ENCODE measurements at regions not wholly inside any gene's neighbourhood (a gene's known extent, or its start where the extent isn't known, plus 50 kb on each side); places are given as distances from the start of the nearest gene placed in this dataset.

- no peak overlapping the region for H3K4me3 ChIP-seq
- H3K4me1 ChIP-seq = no peaks in the 10 kb centered on the region
- H3K9me3 ChIP-seq = no peaks in the 10 kb centered on the region
- H3K36me3 ChIP-seq = no peaks in the 10 kb centered on the region
- no peak for DNase-seq
- 81 to 100% (median 87%) methylated on average over 2 of the region's 2 CpGs for WGBS, 5 donors
- peaks cover 0 to 61% (median 0%) of the 10 kb centered on the region in 3 donors for H3K27me3 ChIP-seq
- TF ChIP-seq POLR2A (IDR thresholded peaks at IDR 0.05) = no peak
- TF ChIP-seq CTCF (IDR thresholded peaks at IDR 0.05) = no peak
- no peak for TF ChIP-seq POLR2AphosphoS5 (IDR thresholded peaks at IDR 0.05)
- no peak for TF ChIP-seq EP300 (IDR thresholded peaks at IDR 0.05)
- no peak overlapping the region for H3K27ac ChIP-seq
- intact Hi-C loops (cut with DNase I; ENCODE audit: low total_unique reads) = no loop called here
Observed at GRCh38 chr11:45543081-45543480, 122.3 kb downstream of the CHST1 start.

- no peak overlapping the region for H3K27ac ChIP-seq
- TF ChIP-seq EP300 (IDR thresholded peaks at IDR 0.05) (no peak), POLR2A (IDR thresholded peaks at IDR 0.05) (no peak), POLR2AphosphoS5 (IDR thresholded peaks at IDR 0.05) (no peak), CTCF (IDR thresholded peaks at IDR 0.05) (no peak)
- intact Hi-C loops (cut with DNase I; ENCODE audit: low total_unique reads) = no loop called here
- H3K4me3 ChIP-seq = no peak overlapping the region
- DNase-seq = no peak
- H3K27me3 ChIP-seq = peaks cover 0 to 67% (median 0%) of the 10 kb centered on the region in 3 donors
- 58 to 75% (median 73%) methylated on average over 10 of the region's 10 CpGs for WGBS, 5 donors
- no peaks in the 10 kb centered on the region for H3K9me3 ChIP-seq
- H3K4me1 ChIP-seq = no peaks in the 10 kb centered on the region
- H3K36me3 ChIP-seq = no peaks in the 10 kb centered on the region
Observed at GRCh38 chr11:45541693-45542434, 123.6 kb downstream of the CHST1 start.

- DNase-seq = no peak
- Histone ChIP-seq H3K27me3 (peaks cover 0 to 61% (median 0%) of the 10 kb centered on the region in 3 donors), H3K9me3 (no peaks in the 10 kb centered on the region), H3K4me3 (no peak overlapping the region), H3K4me1 (no peaks in the 10 kb centered on the region), H3K36me3 (no peaks in the 10 kb centered on the region), H3K27ac (no peak overlapping the region)
- TF ChIP-seq POLR2AphosphoS5 (IDR thresholded peaks at IDR 0.05) = no peak
- TF ChIP-seq POLR2A (IDR thresholded peaks at IDR 0.05) = no peak
- TF ChIP-seq EP300 (IDR thresholded peaks at IDR 0.05) = no peak
- TF ChIP-seq CTCF (IDR thresholded peaks at IDR 0.05) = no peak
- intact Hi-C loops (cut with DNase I; ENCODE audit: low total_unique reads) = no loop called here
- WGBS, 5 donors = 38 to 65% (median 56%) methylated on average over 2 of the region's 2 CpGs
Observed at GRCh38 chr11:45538939-45539338, 126.5 kb downstream of the CHST1 start.

- Histone ChIP-seq H3K4me3 (no peak overlapping the region), H3K9me3 (no peaks in the 10 kb centered on the region), H3K27ac (no peak overlapping the region), H3K4me1 (no peaks in the 10 kb centered on the region), H3K36me3 (no peaks in the 10 kb centered on the region), H3K27me3 (peaks cover 0 to 56% (median 0%) of the 10 kb centered on the region in 3 donors)
- intact Hi-C loops (cut with DNase I; ENCODE audit: low total_unique reads) = no loop called here
- TF ChIP-seq CTCF (IDR thresholded peaks at IDR 0.05) (no peak), EP300 (IDR thresholded peaks at IDR 0.05) (no peak), POLR2AphosphoS5 (IDR thresholded peaks at IDR 0.05) (no peak), POLR2A (IDR thresholded peaks at IDR 0.05) (no peak)
- peak in 1 of 2 donors; percentile 31 for DNase-seq
- WGBS, 5 donors = 45 to 57% (median 54%) methylated on average over 12 of the region's 12 CpGs
Observed at GRCh38 chr11:45538363-45538762, 127.1 kb downstream of the CHST1 start.

All from stomach (tissue), 8 donors.